ENCODE measurements at regions not wholly inside any gene's neighbourhood (a gene's known extent, or its start where the extent isn't known, plus 50 kb on each side); places are given as distances from the start of the nearest gene placed in this dataset.

GRCh38 chr13:85742355-85742754 is 56.9 kb downstream of the SLITRK6 start:
- ATAC-seq (no peak), DNase-seq (ENCODE audit: low spot score) (no peak)
- Mint-ChIP-seq H3K4me1 (ENCODE audit: low read depth in 2 of 2) (no peaks in the 10 kb centered on the region), H3K27ac (no peak overlapping the region), H3K9me3 (peaks cover 26% of the 10 kb centered on the region), H3K27me3 (no peaks in the 10 kb centered on the region), H3K4me3 (no peak overlapping the region), H3K36me3 (no peaks in the 10 kb centered on the region)

- DNase-seq (ENCODE audit: low spot score), result no peak
- H3K4me3 Mint-ChIP-seq, result no peak overlapping the region
- peaks cover 5% of the 10 kb centered on the region for H3K36me3 Mint-ChIP-seq
- H3K9me3 Mint-ChIP-seq, result peaks cover 20% of the 10 kb centered on the region
- no peaks in the 10 kb centered on the region for H3K4me1 Mint-ChIP-seq (ENCODE audit: low read depth in 2 of 2)
- ATAC-seq, result no peak
- H3K27me3 Mint-ChIP-seq, result no peaks in the 10 kb centered on the region
- no peak overlapping the region for H3K27ac Mint-ChIP-seq
Measured at GRCh38 chr13:85741017-85741416, 58.2 kb downstream of the SLITRK6 start.

- ATAC-seq, result no peak
- Mint-ChIP-seq H3K4me1 (ENCODE audit: low read depth in 2 of 2) (no peaks in the 10 kb centered on the region), H3K27me3 (no peaks in the 10 kb centered on the region), H3K9me3 (peaks cover 11% of the 10 kb centered on the region), H3K4me3 (no peak overlapping the region), H3K36me3 (peaks cover 5% of the 10 kb centered on the region), H3K27ac (no peak overlapping the region)
- no peak for DNase-seq (ENCODE audit: low spot score)
Measured at GRCh38 chr13:85738696-85739320, 60.4 kb downstream of the SLITRK6 start.

- Mint-ChIP-seq H3K9me3 (peaks cover 11% of the 10 kb centered on the region), H3K4me3 (no peak overlapping the region), H3K27me3 (no peaks in the 10 kb centered on the region), H3K4me1 (ENCODE audit: low read depth in 2 of 2) (no peaks in the 10 kb centered on the region), H3K27ac (no peak overlapping the region), H3K36me3 (peaks cover 5% of the 10 kb centered on the region)
- ATAC-seq (no peak), DNase-seq (ENCODE audit: low spot score) (no peak)
Measured at GRCh38 chr13:85737952-85738351, 61.3 kb downstream of the SLITRK6 start.

- peaks cover 4% of the 10 kb centered on the region for H3K9me3 Mint-ChIP-seq
- no peaks in the 10 kb centered on the region for H3K36me3 Mint-ChIP-seq
- no peaks in the 10 kb centered on the region for H3K4me1 Mint-ChIP-seq (ENCODE audit: low read depth in 2 of 2)
- no peak overlapping the region for H3K27ac Mint-ChIP-seq
- no peak for ATAC-seq
- no peak overlapping the region for H3K4me3 Mint-ChIP-seq
- H3K27me3 Mint-ChIP-seq, result no peaks in the 10 kb centered on the region
- DNase-seq (ENCODE audit: low spot score), result no peak
Measured at GRCh38 chr13:85729296-85729695, 69.9 kb downstream of the SLITRK6 start.

- Mint-ChIP-seq H3K4me3 (no peak overlapping the region), H3K9me3 (peaks cover 4% of the 10 kb centered on the region), H3K27ac (no peak overlapping the region), H3K27me3 (no peaks in the 10 kb centered on the region), H3K4me1 (ENCODE audit: low read depth in 2 of 2) (no peaks in the 10 kb centered on the region), H3K36me3 (no peaks in the 10 kb centered on the region)
- DNase-seq (ENCODE audit: low spot score) (no peak), ATAC-seq (no peak)
Measured at GRCh38 chr13:85728811-85729210, 70.4 kb downstream of the SLITRK6 start.

- Mint-ChIP-seq H3K27me3 (no peaks in the 10 kb centered on the region), H3K4me3 (no peak overlapping the region), H3K36me3 (no peaks in the 10 kb centered on the region), H3K9me3 (peaks cover 6% of the 10 kb centered on the region), H3K4me1 (ENCODE audit: low read depth in 2 of 2) (no peaks in the 10 kb centered on the region), H3K27ac (no peak overlapping the region)
- no peak for ATAC-seq
- no peak for DNase-seq (ENCODE audit: low spot score)
Measured at GRCh38 chr13:85725433-85725832, 73.8 kb downstream of the SLITRK6 start.

GRCh38 chr13:85724546-85725432 is 74.4 kb downstream of the SLITRK6 start:
- no peaks in the 10 kb centered on the region for H3K27me3 Mint-ChIP-seq
- H3K9me3 Mint-ChIP-seq, result peaks cover 6% of the 10 kb centered on the region
- H3K4me3 Mint-ChIP-seq, result no peak overlapping the region
- no peak overlapping the region for H3K27ac Mint-ChIP-seq
- DNase-seq (ENCODE audit: low spot score) (no peak), ATAC-seq (no peak)
- H3K4me1 Mint-ChIP-seq (ENCODE audit: low read depth in 2 of 2), result no peaks in the 10 kb centered on the region
- no peaks in the 10 kb centered on the region for H3K36me3 Mint-ChIP-seq

GRCh38 chr13:85719749-85720148 is 79.5 kb downstream of the SLITRK6 start:
- Mint-ChIP-seq H3K4me1 (ENCODE audit: low read depth in 2 of 2) (no peaks in the 10 kb centered on the region), H3K27ac (no peak overlapping the region), H3K9me3 (peaks cover 15% of the 10 kb centered on the region), H3K27me3 (no peaks in the 10 kb centered on the region), H3K36me3 (no peaks in the 10 kb centered on the region), H3K4me3 (no peak overlapping the region)
- DNase-seq (ENCODE audit: low spot score) (no peak), ATAC-seq (no peak)

- ATAC-seq, result no peak
- no peak overlapping the region for H3K27ac Mint-ChIP-seq
- peaks cover 15% of the 10 kb centered on the region for H3K9me3 Mint-ChIP-seq
- H3K4me1 Mint-ChIP-seq (ENCODE audit: low read depth in 2 of 2), result no peaks in the 10 kb centered on the region
- no peaks in the 10 kb centered on the region for H3K27me3 Mint-ChIP-seq
- H3K36me3 Mint-ChIP-seq, result no peaks in the 10 kb centered on the region
- no peak for DNase-seq (ENCODE audit: low spot score)
- no peak overlapping the region for H3K4me3 Mint-ChIP-seq
Measured at GRCh38 chr13:85717921-85718320, 81.3 kb downstream of the SLITRK6 start.

- no peak for DNase-seq (ENCODE audit: low spot score)
- ATAC-seq, result no peak
- Mint-ChIP-seq H3K4me1 (ENCODE audit: low read depth in 2 of 2) (no peaks in the 10 kb centered on the region), H3K27me3 (no peaks in the 10 kb centered on the region), H3K27ac (no peak overlapping the region), H3K9me3 (peaks cover 6% of the 10 kb centered on the region), H3K36me3 (no peaks in the 10 kb centered on the region), H3K4me3 (no peak overlapping the region)
Measured at GRCh38 chr13:85710545-85710944, 88.7 kb downstream of the SLITRK6 start.

- Mint-ChIP-seq H3K27me3 (no peaks in the 10 kb centered on the region), H3K4me3 (no peak overlapping the region), H3K4me1 (ENCODE audit: low read depth in 2 of 2) (no peaks in the 10 kb centered on the region), H3K9me3 (peaks cover 6% of the 10 kb centered on the region), H3K27ac (no peak overlapping the region), H3K36me3 (no peaks in the 10 kb centered on the region)
- no peak for DNase-seq (ENCODE audit: low spot score)
- ATAC-seq, result no peak
Measured at GRCh38 chr13:85709721-85710120, 89.5 kb downstream of the SLITRK6 start.

GRCh38 chr13:85709072-85709471 is 90.1 kb downstream of the SLITRK6 start:
- H3K4me3 Mint-ChIP-seq, result no peak overlapping the region
- peaks cover 6% of the 10 kb centered on the region for H3K9me3 Mint-ChIP-seq
- no peaks in the 10 kb centered on the region for H3K4me1 Mint-ChIP-seq (ENCODE audit: low read depth in 2 of 2)
- H3K36me3 Mint-ChIP-seq, result no peaks in the 10 kb centered on the region
- no peak for ATAC-seq
- no peak overlapping the region for H3K27ac Mint-ChIP-seq
- DNase-seq (ENCODE audit: low spot score), result no peak
- no peaks in the 10 kb centered on the region for H3K27me3 Mint-ChIP-seq

GRCh38 chr13:85700906-85701305 is 98.3 kb downstream of the SLITRK6 start:
- H3K4me1 Mint-ChIP-seq (ENCODE audit: low read depth in 2 of 2), result no peaks in the 10 kb centered on the region
- ATAC-seq (no peak), DNase-seq (ENCODE audit: low spot score) (no peak)
- no peak overlapping the region for H3K4me3 Mint-ChIP-seq
- H3K9me3 Mint-ChIP-seq, result peaks cover 13% of the 10 kb centered on the region
- no peaks in the 10 kb centered on the region for H3K27me3 Mint-ChIP-seq
- no peak overlapping the region for H3K27ac Mint-ChIP-seq
- H3K36me3 Mint-ChIP-seq, result peaks cover 7% of the 10 kb centered on the region
